ENCODE measurements at regions not wholly inside any gene's neighbourhood (a gene's known extent, or its start where the extent isn't known, plus 50 kb on each side); places are given as distances from the start of the nearest gene placed in this dataset.

DNA sequence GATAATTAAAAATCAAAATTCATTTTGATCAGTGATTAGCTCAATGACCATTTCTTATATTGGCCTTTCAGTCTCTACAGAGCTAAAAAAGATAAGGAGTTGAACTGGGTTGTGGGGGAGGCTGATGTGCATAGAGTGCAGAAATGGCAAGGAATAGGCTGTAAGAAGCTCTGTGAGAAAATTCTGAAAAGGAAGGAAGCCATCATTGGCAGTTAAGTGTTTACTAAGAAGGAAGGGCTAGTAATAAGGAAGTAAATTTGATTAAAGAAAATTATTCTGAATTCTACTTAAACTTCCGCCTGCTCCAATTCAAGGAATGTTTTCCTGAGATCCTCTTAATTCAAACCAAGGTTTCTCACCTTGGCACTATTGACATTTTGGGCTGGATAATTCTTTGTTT is 187.5 kb downstream of the MZT1 start:
- H3K4me2 ChIP-seq (ENCODE audit: low read depth, low read length, poor library complexity, severe bottlenecking) = no peak overlapping the region
- H3K4me3 ChIP-seq (ENCODE audit: insufficient read depth, low read length, poor library complexity, severe bottlenecking) = no peak overlapping the region
- H3K36me3 ChIP-seq (ENCODE audit: low read length) = no peaks in the 10 kb centered on the region
- H3K79me2 ChIP-seq (ENCODE audit: insufficient read depth, low read length) = no peaks in the 10 kb centered on the region
- no peaks in the 10 kb centered on the region for H4K20me1 ChIP-seq (ENCODE audit: low read depth, low read length)
- TF ChIP-seq EZH2phosphoT487 (conservative IDR thresholded peaks at IDR 0.05; ENCODE audit: low read length) = no peak
- TF ChIP-seq, protein P1, sequence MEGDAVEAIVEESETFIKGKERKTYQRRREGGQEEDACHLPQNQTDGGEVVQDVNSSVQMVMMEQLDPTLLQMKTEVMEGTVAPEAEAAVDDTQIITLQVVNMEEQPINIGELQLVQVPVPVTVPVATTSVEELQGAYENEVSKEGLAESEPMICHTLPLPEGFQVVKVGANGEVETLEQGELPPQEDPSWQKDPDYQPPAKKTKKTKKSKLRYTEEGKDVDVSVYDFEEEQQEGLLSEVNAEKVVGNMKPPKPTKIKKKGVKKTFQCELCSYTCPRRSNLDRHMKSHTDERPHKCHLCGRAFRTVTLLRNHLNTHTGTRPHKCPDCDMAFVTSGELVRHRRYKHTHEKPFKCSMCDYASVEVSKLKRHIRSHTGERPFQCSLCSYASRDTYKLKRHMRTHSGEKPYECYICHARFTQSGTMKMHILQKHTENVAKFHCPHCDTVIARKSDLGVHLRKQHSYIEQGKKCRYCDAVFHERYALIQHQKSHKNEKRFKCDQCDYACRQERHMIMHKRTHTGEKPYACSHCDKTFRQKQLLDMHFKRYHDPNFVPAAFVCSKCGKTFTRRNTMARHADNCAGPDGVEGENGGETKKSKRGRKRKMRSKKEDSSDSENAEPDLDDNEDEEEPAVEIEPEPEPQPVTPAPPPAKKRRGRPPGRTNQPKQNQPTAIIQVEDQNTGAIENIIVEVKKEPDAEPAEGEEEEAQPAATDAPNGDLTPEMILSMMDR (IDR thresholded peaks at IDR 0.05; ENCODE audit: insufficient read depth, low read length, poor library complexity, severe bottlenecking) = no peak
- H3K27me3 ChIP-seq (ENCODE audit: low read length) = no peaks in the 10 kb centered on the region
- H3K9ac ChIP-seq (ENCODE audit: low read length) = no peak overlapping the region
- no peak overlapping the region for H2AFZ ChIP-seq (ENCODE audit: low read depth, low read length, severe bottlenecking)
- H3K27ac ChIP-seq (ENCODE audit: low read depth, low read length) = no peak overlapping the region
- no peaks in the 10 kb centered on the region for H3F3A ChIP-seq (ENCODE audit: insufficient read depth)
- H3K9me3 ChIP-seq (ENCODE audit: insufficient read depth, low read length) = no peaks in the 10 kb centered on the region
- no peaks in the 10 kb centered on the region for H3K9me2 ChIP-seq (replicated peaks; ENCODE audit: insufficient read depth, low read length)

GRCh38 chr13:72537782-72538181 is 189.6 kb downstream of the MZT1 start:
- no peaks in the 10 kb centered on the region for H3F3A ChIP-seq (ENCODE audit: insufficient read depth)
- H3K9ac ChIP-seq (ENCODE audit: low read length) = no peak overlapping the region
- no peaks in the 10 kb centered on the region for H3K9me3 ChIP-seq (ENCODE audit: insufficient read depth, low read length)
- no peaks in the 10 kb centered on the region for H3K27me3 ChIP-seq (ENCODE audit: low read length)
- H3K4me2 ChIP-seq (ENCODE audit: low read depth, low read length, poor library complexity, severe bottlenecking) = no peak overlapping the region
- no peak overlapping the region for H3K27ac ChIP-seq (ENCODE audit: low read depth, low read length)
- no peaks in the 10 kb centered on the region for H3K79me2 ChIP-seq (ENCODE audit: insufficient read depth, low read length)
- no peak overlapping the region for H3K4me3 ChIP-seq (ENCODE audit: insufficient read depth, low read length, poor library complexity, severe bottlenecking)
- no peaks in the 10 kb centered on the region for H4K20me1 ChIP-seq (ENCODE audit: low read depth, low read length)
- no peak for TF ChIP-seq EZH2phosphoT487 (conservative IDR thresholded peaks at IDR 0.05; ENCODE audit: low read length)
- TF ChIP-seq, protein P1 (IDR thresholded peaks at IDR 0.05; ENCODE audit: insufficient read depth, low read length, poor library complexity, severe bottlenecking) = no peak
- H3K36me3 ChIP-seq (ENCODE audit: low read length) = no peaks in the 10 kb centered on the region
- no peaks in the 10 kb centered on the region for H3K9me2 ChIP-seq (replicated peaks; ENCODE audit: insufficient read depth, low read length)
- no peak overlapping the region for H2AFZ ChIP-seq (ENCODE audit: low read depth, low read length, severe bottlenecking)

- H3K27me3 ChIP-seq (ENCODE audit: low read length) = no peaks in the 10 kb centered on the region
- no peaks in the 10 kb centered on the region for H3F3A ChIP-seq (ENCODE audit: insufficient read depth)
- H3K36me3 ChIP-seq (ENCODE audit: low read length) = no peaks in the 10 kb centered on the region
- no peaks in the 10 kb centered on the region for H3K9me2 ChIP-seq (replicated peaks; ENCODE audit: insufficient read depth, low read length)
- no peaks in the 10 kb centered on the region for H3K9me3 ChIP-seq (ENCODE audit: insufficient read depth, low read length)
- no peak overlapping the region for H3K27ac ChIP-seq (ENCODE audit: low read depth, low read length)
- no peak overlapping the region for H3K4me3 ChIP-seq (ENCODE audit: insufficient read depth, low read length, poor library complexity, severe bottlenecking)
- no peak overlapping the region for H3K4me2 ChIP-seq (ENCODE audit: low read depth, low read length, poor library complexity, severe bottlenecking)
- TF ChIP-seq EZH2phosphoT487 (conservative IDR thresholded peaks at IDR 0.05; ENCODE audit: low read length) = no peak
- TF ChIP-seq, protein P1 (IDR thresholded peaks at IDR 0.05; ENCODE audit: insufficient read depth, low read length, poor library complexity, severe bottlenecking) = no peak
- no peaks in the 10 kb centered on the region for H4K20me1 ChIP-seq (ENCODE audit: low read depth, low read length)
- no peak overlapping the region for H2AFZ ChIP-seq (ENCODE audit: low read depth, low read length, severe bottlenecking)
- H3K9ac ChIP-seq (ENCODE audit: low read length) = no peak overlapping the region
- H3K79me2 ChIP-seq (ENCODE audit: insufficient read depth, low read length) = no peaks in the 10 kb centered on the region
Observed at GRCh38 chr13:72537395-72537780, 190.0 kb downstream of the MZT1 start.

Data from SU-DHL-6 (cell line).